Activated T-helper 17 cell treated with anti-CD3 and anti-CD28 coated beads, Interleukin-2, amount 50 U/mL, for 72 hours (primary cell): ENCODE measurements at regions not wholly inside any gene's neighbourhood (a gene's known extent, or its start where the extent isn't known, plus 50 kb on each side); places are given as distances from the start of the nearest gene placed in this dataset.

Experiments
- ATAC-seq: fragments of 150-1000 bp; cut with Tn5 transposase; replicated peaks from 2 replicates; pipeline ENCODE4 v1.10.0; 2021; ENCODE audit warnings: mild to moderate bottlenecking, moderate library complexity
- H3K27ac Mint-ChIP-seq: one replicate; pipeline ENCODE4 v1.8.0; 2022; ENCODE audit warnings: mixed read lengths
- H3K27me3 Mint-ChIP-seq: one replicate; pipeline ENCODE4 v1.8.0; 2022; ENCODE audit warnings: mixed read lengths
- H3K36me3 Mint-ChIP-seq: one replicate; pipeline ENCODE4 v1.8.0; 2022; ENCODE audit warnings: low read depth, mild to moderate bottlenecking, mixed read lengths
- H3K4me1 Mint-ChIP-seq: one replicate; pipeline ENCODE4 v1.8.0; 2022; ENCODE audit warnings: mixed read lengths
- H3K4me3 Mint-ChIP-seq: one replicate; pipeline ENCODE4 v1.8.0; 2022; ENCODE audit warnings: mild to moderate bottlenecking, mixed read lengths
- H3K9me3 Mint-ChIP-seq: one replicate; pipeline ENCODE4 v1.8.0; 2022; ENCODE audit warnings: mixed read lengths

- H3K27me3 Mint-ChIP-seq, result no peaks in the 10 kb centered on the region
- H3K4me1 Mint-ChIP-seq, result no peaks in the 10 kb centered on the region
- no peak overlapping the region for H3K4me3 Mint-ChIP-seq
- H3K27ac Mint-ChIP-seq, result no peak overlapping the region
- H3K9me3 Mint-ChIP-seq, result peaks cover 8% of the 10 kb centered on the region
- H3K36me3 Mint-ChIP-seq, result no peaks in the 10 kb centered on the region
- ATAC-seq, result no peak
Observed at GRCh38 chr4:22052076-22052475, 103.5 kb upstream of the KCNIP4 start.

GRCh38 chr4:22048323-22048722, 99.8 kb upstream of the KCNIP4 start:
- Mint-ChIP-seq H3K27ac (no peak overlapping the region), H3K36me3 (no peaks in the 10 kb centered on the region), H3K27me3 (no peaks in the 10 kb centered on the region), H3K4me3 (no peak overlapping the region), H3K4me1 (no peaks in the 10 kb centered on the region), H3K9me3 (peaks cover 9% of the 10 kb centered on the region)
- ATAC-seq, result no peak

- H3K4me3 Mint-ChIP-seq, result no peak overlapping the region
- no peaks in the 10 kb centered on the region for H3K27me3 Mint-ChIP-seq
- no peaks in the 10 kb centered on the region for H3K36me3 Mint-ChIP-seq
- no peaks in the 10 kb centered on the region for H3K4me1 Mint-ChIP-seq
- H3K27ac Mint-ChIP-seq, result no peak overlapping the region
- H3K9me3 Mint-ChIP-seq, result peaks cover 12% of the 10 kb centered on the region
- ATAC-seq, result no peak
Observed at GRCh38 chr4:22047793-22048192, 99.2 kb upstream of the KCNIP4 start.

GRCh38 chr4:22045051-22045630, 96.6 kb upstream of the KCNIP4 start:
- H3K36me3 Mint-ChIP-seq, result no peaks in the 10 kb centered on the region
- H3K27ac Mint-ChIP-seq, result no peak overlapping the region
- H3K4me3 Mint-ChIP-seq, result no peak overlapping the region
- peaks cover 19% of the 10 kb centered on the region for H3K9me3 Mint-ChIP-seq
- no peaks in the 10 kb centered on the region for H3K4me1 Mint-ChIP-seq
- H3K27me3 Mint-ChIP-seq, result no peaks in the 10 kb centered on the region
- no peak for ATAC-seq

- Mint-ChIP-seq H3K27ac (no peak overlapping the region), H3K4me3 (no peak overlapping the region), H3K4me1 (no peaks in the 10 kb centered on the region), H3K36me3 (no peaks in the 10 kb centered on the region), H3K9me3 (peaks cover 9% of the 10 kb centered on the region), H3K27me3 (no peaks in the 10 kb centered on the region)
- no peak for ATAC-seq
Observed at GRCh38 chr4:22031423-22031822, 82.9 kb upstream of the KCNIP4 start.

- Mint-ChIP-seq H3K4me1 (no peaks in the 10 kb centered on the region), H3K9me3 (peaks cover 9% of the 10 kb centered on the region), H3K27me3 (no peaks in the 10 kb centered on the region), H3K27ac (no peak overlapping the region), H3K36me3 (no peaks in the 10 kb centered on the region), H3K4me3 (no peak overlapping the region)
- ATAC-seq, result no peak
Observed at GRCh38 chr4:22030881-22031280, 82.3 kb upstream of the KCNIP4 start.

GRCh38 chr4:22030307-22030706, 81.7 kb upstream of the KCNIP4 start:
- H3K4me3 Mint-ChIP-seq, result no peak overlapping the region
- no peak for ATAC-seq
- H3K27me3 Mint-ChIP-seq, result no peaks in the 10 kb centered on the region
- H3K36me3 Mint-ChIP-seq, result no peaks in the 10 kb centered on the region
- no peaks in the 10 kb centered on the region for H3K4me1 Mint-ChIP-seq
- peaks cover 9% of the 10 kb centered on the region for H3K9me3 Mint-ChIP-seq
- no peak overlapping the region for H3K27ac Mint-ChIP-seq

GRCh38 chr4:22029803-22030202, 81.2 kb upstream of the KCNIP4 start:
- Mint-ChIP-seq H3K36me3 (no peaks in the 10 kb centered on the region), H3K4me1 (no peaks in the 10 kb centered on the region), H3K4me3 (no peak overlapping the region), H3K27ac (no peak overlapping the region), H3K27me3 (no peaks in the 10 kb centered on the region), H3K9me3 (peaks cover 14% of the 10 kb centered on the region)
- no peak for ATAC-seq

- Mint-ChIP-seq H3K36me3 (no peaks in the 10 kb centered on the region), H3K4me3 (no peak overlapping the region), H3K9me3 (peaks cover 9% of the 10 kb centered on the region), H3K4me1 (no peaks in the 10 kb centered on the region), H3K27ac (no peak overlapping the region), H3K27me3 (no peaks in the 10 kb centered on the region)
- no peak for ATAC-seq
Observed at GRCh38 chr4:22021106-22021505, 72.5 kb upstream of the KCNIP4 start.

- ATAC-seq, result no peak
- Mint-ChIP-seq H3K27me3 (no peaks in the 10 kb centered on the region), H3K4me1 (no peaks in the 10 kb centered on the region), H3K4me3 (no peak overlapping the region), H3K9me3 (peaks cover 7% of the 10 kb centered on the region), H3K27ac (no peak overlapping the region), H3K36me3 (no peaks in the 10 kb centered on the region)
Observed at GRCh38 chr4:22020129-22020528, 71.6 kb upstream of the KCNIP4 start.

GRCh38 chr4:22019676-22020075, 71.1 kb upstream of the KCNIP4 start:
- no peak for ATAC-seq
- no peak overlapping the region for H3K27ac Mint-ChIP-seq
- no peaks in the 10 kb centered on the region for H3K27me3 Mint-ChIP-seq
- H3K4me1 Mint-ChIP-seq, result no peaks in the 10 kb centered on the region
- H3K9me3 Mint-ChIP-seq, result peaks cover 3% of the 10 kb centered on the region
- H3K4me3 Mint-ChIP-seq, result no peak overlapping the region
- H3K36me3 Mint-ChIP-seq, result no peaks in the 10 kb centered on the region

- H3K9me3 Mint-ChIP-seq, result peaks cover 9% of the 10 kb centered on the region
- H3K4me1 Mint-ChIP-seq, result no peaks in the 10 kb centered on the region
- no peak overlapping the region for H3K4me3 Mint-ChIP-seq
- ATAC-seq, result no peak
- H3K27me3 Mint-ChIP-seq, result no peaks in the 10 kb centered on the region
- H3K27ac Mint-ChIP-seq, result no peak overlapping the region
- no peaks in the 10 kb centered on the region for H3K36me3 Mint-ChIP-seq
Observed at GRCh38 chr4:22014222-22014741, 65.7 kb upstream of the KCNIP4 start.

- H3K27ac Mint-ChIP-seq, result no peak overlapping the region
- no peak for ATAC-seq
- H3K4me1 Mint-ChIP-seq, result no peaks in the 10 kb centered on the region
- H3K4me3 Mint-ChIP-seq, result no peak overlapping the region
- H3K27me3 Mint-ChIP-seq, result no peaks in the 10 kb centered on the region
- H3K9me3 Mint-ChIP-seq, result peaks cover 24% of the 10 kb centered on the region
- no peaks in the 10 kb centered on the region for H3K36me3 Mint-ChIP-seq
Observed at GRCh38 chr4:22003878-22004277, 55.3 kb upstream of the KCNIP4 start.
